ENCODE measurements at regions not wholly inside any gene's neighbourhood (a gene's known extent, or its start where the extent isn't known, plus 50 kb on each side); places are given as distances from the start of the nearest gene placed in this dataset.

DNA sequence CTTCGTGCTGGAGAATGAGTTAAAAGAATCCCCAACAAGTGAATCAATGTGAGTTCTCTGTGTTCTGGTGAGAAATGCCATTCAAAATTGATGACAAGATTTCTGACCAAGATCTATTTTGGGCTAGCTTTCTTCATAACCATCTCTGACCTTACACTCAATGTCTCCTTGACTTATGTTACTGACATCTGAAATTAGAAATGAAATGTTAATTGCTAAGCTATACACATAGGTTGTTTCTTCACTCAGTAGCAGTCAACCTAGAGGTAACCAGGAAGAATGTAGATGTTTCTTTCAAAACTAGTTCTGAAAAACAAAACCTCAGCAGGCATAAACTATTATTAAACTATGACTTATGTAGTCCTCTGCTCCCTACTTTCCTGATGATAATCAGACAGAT is 2220.7 kb upstream of the C9orf72 start:
- DNase-seq = no peak

DNA sequence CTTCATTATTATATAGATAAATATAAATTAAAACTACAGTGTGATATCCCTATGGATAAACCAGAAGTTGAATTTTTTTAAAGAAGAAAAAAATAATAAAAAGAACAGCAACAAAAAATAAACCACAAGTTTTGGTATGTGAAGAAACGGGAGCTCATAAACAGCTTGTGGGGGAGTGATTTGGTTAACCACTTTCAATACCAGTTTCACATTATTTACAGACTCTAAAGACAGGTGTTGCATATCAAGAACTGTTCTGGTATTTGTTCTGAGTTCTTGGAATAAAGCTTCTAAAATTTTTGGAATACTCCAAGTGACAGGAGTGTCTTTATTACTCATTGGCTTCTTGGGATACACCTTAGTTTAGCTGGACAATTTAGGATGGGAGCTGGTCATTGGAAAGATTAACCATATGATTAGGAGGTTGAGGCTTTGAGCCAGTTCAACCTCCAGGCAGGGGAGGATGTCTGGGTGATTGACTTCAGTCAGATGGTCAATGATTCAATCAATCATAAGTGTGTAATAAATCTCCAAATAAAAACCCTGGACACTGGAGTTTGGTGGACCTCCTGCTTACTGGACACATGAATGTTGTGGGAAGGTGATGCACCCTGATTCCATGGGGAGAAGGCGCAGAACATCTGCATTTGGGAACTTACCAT is 2223.1 kb upstream of the C9orf72 start:
- no peak for DNase-seq

DNA sequence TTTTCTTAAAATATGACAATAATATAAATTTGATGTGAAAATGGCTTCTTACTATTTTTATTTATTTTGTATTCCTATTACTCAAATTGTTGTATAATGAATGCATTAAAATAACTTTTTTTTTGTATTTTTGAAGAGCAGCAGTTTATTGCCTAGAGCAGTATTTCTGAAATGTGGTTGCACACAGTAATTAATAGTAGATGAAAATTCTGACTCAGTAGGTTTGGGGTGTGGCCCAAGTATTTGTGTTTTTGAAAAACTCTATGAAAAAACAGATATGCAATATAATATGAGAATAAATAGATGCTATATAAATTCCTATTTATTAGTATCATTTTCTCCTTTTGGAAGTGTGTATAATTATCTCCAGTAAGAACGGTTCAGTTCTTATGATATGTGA is 2225.3 kb upstream of the C9orf72 start:
- DNase-seq = no peak

DNA sequence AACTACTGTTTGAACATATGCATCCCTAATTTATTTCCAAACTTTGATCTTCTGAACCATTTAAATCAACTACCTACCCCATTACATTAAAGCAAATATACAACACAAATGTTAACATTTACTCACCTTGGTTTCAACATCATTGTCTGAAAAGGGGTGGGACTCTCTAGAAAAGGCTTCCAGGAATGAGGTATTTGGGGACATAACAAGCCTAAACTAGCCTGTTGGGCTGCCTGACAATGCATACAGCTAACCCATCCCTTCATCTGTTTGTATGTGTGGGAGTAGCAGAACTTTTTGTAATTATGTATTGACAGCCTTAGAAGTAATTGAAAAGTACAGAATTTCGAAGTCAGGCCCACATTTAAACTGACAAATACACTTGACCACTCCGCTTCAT is 2225.9 kb upstream of the C9orf72 start:
- DNase-seq = no peak

DNA sequence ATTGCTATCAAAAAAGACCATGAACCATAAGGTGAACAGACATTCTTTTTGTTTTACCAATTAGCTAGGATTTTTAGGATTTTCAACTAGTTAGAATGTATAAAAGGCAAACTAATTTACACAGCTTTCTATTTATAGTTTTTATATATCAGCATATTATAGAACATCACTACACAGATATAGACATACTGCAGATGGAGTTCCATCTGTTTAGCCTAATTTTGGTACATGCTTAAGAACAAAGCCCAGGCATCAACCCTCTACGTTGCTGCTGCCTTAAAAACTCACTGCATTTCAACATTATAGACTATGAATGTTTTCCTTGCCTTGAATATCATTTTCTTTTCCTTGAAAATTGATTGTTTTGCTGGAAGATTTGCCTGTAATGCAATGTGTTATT is 2227.5 kb upstream of the C9orf72 start:
- DNase-seq = no peak

DNA sequence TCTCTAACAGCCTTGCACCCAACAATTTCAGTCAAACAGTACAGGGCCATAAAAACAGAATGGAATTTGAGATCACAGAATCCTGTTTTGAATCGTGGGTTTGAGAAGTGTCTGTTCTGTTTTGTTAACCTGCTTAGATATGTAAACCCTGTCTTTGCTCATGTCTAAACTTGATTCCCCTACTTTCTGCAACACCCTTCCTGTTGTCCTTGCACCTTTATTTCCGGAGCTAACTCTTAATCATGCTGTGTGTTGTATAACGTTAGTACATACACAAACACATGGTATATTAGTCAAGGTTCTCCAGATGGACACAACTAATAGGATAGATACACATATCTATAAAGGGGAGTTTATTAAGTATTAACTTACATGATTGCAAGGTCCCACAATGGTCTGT is 2229.2 kb upstream of the C9orf72 start:
- DNase-seq = no peak

DNA sequence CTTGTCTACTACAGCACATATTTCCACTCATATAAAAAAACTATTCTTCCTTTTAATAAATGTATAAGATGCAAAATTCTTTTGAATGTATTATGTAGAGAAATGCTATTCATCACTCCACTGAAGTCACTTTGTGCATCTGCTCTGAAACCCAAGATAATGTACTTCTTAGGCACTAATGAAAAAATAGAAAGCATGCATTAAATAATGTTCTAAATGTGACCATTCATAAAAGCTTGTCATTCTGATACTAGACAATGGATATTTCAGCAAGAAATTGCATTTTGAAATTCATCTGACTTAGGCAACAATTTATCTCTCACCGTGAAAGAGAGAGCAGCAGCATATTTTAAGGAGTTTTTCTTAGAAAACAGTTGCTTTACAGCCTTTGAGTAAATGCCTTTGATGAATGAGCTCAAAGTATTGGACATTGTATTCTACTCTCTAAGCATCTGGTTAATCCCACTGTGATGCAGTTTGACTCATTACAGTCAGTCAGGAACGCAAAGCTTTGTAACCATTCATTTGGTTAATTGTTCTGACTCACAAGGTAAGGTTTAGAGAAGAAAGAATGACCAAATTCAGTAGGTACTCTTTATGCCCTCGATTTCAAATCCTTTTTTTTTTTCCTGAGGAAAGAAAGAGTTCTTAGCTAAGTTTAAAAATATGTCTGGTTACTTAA is 2233.8 kb upstream of the C9orf72 start:
- no peak for DNase-seq

DNA sequence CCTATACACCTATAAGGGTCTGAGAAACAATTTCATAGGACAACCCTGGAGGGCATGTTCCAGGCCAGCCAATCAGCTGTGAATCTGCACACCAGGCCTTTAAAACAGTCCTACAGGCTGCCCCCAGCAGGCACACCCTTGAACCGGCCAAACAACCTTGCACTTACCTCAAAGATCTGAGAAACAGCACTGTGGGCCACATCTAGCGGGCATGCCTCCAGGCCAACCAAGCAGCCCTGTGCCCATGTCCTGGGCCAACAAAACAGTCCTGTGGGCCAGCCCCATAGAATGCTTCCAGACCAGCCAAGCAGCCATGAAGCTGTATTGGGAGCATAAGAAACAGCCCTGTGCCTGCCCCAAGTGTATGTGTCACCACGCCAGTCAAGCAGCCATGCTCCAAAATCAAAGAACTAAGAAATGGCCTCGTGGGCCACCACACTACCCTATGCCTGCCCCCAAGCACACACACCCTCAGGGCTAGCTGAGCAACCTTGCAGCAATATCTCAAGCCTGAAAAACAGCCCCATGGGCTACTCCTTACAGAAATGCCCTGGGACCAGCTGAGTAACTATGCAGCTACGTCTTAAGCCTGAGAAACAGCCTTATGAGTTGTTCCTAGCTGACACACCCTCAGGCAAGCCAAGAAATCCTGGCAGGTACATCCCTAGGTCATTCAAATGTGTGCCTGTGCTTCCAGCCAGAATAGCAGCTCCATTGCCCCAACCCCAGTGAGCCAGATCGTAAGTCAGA is 2243.8 kb upstream of the C9orf72 start:
- no peak for DNase-seq

DNA sequence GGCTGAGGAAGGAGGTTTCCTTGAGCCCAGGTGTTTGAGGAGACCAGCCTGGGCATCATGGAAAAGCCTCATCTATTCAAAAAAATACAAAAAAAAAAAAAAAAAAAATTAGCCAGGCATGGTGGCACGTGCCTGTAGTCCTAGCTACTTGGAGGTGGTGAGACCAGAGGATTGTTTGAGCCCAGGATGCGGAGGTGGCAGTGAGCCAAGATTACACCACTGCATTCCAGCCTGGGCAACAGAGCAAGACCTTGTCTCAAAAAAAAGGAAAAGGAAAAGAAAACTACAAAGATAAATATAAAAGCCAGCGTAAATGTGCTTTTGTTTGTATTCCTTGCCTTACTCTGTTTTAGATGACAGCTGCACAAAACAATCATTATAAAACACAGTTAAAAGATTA is 2249.2 kb upstream of the C9orf72 start:
- no peak for DNase-seq

DNA sequence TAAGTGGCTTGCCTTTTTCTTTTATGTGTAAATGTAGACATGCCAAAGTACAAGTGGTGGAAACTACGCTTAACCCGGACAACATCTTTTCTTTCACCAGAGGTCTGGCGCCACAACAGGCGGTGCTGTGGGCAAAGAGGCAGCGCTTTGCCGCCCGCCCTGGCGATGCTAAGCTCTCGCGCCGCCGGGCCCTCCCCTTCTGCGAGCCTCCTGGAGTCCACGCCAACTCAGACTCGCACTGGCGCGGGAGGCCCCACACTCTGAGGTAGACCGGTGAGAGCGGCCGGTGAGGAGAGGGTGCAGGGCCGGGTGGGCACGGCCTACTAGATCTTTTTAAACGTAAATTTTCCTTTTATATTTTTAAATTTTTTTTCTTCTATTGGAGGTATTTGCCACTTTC is 2253.1 kb upstream of the C9orf72 start:
- DNase-seq = no peak

DNA sequence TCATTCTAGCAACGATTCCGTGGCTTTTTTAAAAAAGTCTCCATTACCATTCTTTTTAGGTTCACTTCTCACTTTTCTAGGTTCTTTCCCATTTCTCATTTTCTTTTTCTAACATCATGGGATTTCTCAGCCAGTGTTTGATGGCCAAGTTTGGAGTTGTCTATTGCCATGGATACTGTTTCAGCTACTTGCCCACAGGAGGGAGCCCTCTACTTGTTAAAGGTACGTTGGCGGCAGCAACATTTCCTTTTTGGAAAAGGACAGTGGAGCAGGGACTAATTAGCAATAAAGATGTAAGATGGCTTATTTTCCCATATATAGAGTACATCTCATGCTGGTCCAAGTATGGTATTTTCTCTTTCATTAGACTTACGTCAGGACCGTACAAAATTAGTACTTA is 2257.5 kb upstream of the C9orf72 start:
- DNase-seq = no peak

DNA sequence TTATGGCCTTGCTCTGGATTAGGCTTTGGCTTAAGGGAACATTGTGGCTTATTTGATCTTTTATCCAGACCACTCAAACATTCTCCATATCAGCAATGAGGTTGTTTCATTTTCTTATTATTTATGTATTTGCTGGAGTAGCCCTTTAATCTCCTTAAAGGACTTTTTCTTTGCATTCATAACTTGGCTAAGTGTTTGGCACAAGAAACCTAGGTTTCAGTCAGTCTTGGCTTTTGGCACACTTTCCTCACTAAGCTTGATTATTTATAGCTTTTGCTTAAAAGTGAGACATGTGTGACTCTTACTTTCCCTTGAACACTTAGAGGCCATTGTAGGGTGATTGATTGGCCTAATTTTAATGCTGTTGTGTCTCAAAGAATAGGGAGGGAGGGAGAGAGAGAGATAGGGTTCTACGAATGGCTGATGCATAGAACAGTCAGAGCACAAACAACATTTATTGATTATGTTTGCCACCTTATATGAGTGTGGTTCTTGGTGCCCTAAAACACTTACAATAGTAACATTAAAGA is 2265.3 kb upstream of the C9orf72 start:
- no peak for DNase-seq

DNA sequence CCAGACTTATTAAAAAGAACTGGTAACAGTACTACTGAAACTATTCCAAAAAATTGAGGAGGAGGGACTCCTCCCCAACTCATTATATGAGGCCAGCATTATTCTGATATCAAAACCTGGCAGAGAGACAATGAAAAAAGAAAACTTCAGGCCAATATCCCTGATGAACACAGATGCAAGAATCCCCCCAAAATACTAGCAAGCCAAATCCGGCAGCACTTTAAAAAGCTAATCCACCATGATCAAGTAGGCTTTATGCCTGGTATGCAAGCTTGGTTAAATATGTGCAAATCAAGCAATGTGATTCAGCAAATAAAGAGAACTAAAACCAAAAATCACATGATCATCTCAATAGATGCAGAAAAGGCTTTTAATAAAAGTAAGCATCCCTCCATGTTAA is 2271.0 kb upstream of the C9orf72 start:
- DNase-seq = no peak

DNA sequence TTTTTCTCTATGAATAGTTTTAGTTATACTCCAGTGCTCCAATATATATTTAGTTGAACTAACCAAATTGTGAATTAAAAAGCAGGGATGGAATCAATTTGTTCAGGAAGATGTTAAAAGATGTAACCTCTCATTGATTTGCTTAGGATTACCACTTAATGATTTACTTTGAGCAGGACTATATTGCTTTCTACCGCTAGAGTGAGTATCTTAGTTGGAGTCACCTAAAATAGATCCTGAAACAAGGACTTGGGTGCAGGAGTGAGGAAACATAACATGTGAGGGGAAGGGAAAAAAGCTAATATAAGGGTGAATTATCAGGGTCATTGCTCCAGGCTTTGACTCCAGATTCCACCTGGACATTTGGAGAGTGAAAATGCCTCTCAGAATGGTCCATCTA is 2277.4 kb upstream of the C9orf72 start:
- DNase-seq = no peak

DNA sequence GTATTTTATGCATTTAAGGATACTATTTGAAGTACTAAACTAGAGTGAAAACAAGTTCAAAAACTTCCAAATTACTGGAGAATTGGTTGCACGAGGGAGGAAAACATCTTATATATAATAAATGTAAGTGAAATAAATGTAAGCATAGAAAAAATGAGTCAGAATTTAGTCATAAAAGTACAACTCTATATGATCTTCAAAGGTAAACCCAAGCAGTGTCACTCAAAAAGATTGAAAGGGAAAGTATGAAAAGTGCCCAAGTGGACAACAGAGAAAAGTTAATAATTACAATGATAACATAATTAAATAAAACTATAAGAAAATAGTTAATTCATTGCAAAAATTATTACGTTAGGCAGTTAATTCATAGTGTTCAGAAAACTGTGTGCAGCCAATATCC is 2288.5 kb upstream of the C9orf72 start:
- no peak for DNase-seq

DNA sequence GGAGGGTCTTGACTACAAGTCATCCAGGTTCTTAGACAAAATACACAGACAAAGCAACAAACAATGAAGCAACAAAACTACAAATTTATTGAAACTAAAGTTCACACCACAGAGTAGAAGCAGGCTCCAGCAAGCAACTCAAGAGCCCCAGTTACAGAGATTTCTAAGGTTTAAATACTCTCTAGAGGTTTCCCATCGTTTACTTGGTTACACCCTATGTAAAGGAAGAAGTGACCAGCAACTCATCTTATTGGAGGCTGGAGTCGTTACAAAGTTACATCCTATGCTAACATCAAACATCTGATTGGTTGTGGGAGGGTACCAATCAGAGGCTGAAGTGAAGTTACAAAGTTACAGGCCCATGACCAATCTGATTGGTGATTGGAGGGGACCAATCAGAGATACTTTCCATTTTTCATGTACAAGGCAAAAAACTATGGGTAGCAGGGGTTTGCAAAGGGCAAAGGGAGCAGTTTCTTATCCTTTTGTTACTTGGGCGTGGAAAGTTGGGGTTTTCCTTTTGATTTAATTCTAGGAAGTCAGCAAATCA is 2292.6 kb upstream of the C9orf72 start:
- DNase-seq = no peak

DNA sequence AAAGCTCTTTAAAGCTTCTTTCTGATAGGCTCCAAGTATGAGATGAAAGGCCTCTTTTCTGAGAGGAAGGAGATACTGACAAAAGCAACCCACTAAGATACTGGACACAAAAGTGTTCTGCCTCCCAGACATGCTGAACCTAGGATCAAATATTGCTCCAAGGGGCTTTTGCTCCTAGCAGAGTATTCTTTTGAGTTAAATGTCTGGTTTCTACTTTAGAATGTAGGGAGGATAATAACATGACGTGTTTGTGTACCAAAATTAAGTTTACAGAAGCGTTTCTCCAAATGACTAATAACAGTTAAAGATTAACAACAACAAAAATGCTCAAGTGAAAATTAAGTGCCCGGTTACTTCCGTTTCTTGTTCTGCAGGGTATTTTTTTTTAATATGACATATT is 2293.3 kb upstream of the C9orf72 start:
- no peak for DNase-seq

DNA sequence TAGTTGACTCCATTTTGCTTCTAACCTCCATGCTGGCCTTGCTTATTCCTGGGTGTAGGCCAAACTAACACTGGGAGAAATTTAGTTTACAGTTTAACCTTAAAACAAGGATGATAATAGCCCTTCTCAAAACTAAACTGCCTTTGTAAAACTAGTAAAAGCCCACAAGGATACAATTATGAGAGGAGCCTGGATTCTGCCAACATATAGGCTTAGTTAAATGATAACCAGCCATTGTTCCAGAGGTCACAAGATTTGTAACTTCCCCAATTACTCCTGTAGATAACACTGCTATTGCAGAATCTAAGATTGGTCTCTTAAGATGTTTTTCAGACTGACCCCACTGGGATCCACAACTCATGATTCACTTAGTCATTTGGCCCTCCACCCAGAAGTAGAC is 2300.3 kb upstream of the C9orf72 start:
- no peak for DNase-seq

DNA sequence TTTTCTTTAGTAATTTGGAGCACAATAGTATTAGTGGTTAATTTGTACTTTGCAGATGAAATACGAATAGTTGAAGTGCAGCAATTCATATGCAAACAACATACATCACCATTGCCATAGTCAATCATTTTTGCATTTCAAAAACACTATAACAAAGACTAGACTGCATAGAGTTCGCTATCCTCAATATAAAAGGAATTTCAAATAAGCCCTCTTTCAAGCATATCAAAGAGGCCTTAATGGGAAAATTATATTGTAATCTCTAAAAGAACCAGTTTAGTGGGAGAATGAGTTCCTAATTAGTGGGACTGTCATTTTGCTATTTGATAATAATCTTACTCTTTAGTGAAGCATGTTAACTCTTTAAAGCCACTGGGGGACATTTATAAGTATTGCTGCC is 2302.3 kb upstream of the C9orf72 start:
- DNase-seq = no peak

DNA sequence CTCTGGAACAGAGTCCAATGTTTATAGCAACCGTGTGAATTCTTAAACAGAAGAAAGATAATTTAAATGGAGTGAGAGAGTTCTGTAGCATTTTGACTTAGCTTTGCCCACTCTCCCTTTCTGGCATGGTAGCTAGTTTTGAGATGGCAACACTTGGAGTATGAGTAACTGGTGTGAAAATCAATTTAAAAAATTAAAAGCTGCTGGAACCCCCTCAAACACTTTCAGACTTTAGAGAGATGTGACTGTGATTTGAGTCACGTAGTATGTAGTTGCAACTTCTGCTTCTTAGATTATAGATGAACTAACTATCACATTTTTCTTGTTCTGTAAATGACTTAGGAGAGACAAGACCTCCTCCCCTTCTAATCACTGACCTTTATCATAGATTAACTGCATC is 2309.5 kb upstream of the C9orf72 start:
- no peak for DNase-seq

DNA sequence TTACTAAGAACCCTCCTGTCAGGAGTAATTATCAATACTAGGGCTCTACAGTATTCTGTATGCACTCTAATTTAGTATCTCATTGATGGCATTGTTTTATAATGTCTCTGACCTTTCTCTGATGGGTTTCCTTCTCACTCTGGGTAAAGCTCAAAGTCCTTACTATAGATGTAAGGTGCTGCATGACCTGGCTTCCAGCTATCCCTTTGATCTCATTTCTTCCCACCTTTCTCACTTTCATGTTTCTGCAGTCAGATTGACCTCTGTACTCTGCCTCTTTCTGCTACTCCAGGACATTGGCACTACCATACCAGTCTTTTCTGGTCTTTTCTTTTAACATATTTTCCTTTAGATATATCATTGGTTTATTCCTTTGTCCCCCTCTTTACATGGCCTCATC is 2332.8 kb upstream of the C9orf72 start:
- no peak for DNase-seq

DNA sequence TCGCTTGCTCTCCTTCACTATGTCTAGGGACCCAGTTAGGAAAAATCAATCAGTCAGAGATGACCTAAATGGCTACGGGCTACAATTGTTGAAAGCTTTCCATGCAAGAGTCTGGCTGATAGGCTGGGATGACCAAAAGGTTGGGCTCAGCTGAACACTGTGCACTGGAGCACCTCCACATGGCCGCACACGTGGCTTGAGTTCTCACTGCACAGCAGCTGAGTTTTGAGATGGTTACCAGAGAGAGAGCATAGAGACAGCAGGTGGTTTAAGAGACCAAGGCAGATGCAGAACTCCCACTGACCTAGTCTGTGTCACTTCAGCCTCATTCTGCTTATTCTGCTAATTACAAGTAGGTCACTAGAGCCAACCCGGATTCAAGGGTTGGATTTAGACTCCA is 2354.8 kb upstream of the C9orf72 start:
- DNase-seq = no peak

DNA sequence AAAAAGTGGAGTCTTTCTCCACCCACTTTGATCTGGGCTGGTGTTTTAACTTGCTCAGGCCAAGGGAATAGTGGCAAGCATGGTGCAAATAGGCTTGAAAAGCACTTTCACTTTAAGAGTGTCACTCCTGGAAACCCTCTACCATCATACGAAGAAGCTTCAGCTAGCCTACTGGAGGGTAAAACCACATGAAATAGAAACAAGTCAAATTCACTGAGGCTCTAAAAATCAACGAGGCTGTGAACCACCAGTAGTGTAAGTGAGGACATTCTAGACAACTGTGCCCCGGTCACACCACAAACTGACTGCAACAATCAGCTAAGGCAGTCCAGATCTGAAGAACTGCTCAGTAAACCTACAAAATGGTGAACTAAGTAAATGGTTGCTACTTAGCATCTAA is 2366.3 kb upstream of the C9orf72 start:
- DNase-seq = no peak

DNA sequence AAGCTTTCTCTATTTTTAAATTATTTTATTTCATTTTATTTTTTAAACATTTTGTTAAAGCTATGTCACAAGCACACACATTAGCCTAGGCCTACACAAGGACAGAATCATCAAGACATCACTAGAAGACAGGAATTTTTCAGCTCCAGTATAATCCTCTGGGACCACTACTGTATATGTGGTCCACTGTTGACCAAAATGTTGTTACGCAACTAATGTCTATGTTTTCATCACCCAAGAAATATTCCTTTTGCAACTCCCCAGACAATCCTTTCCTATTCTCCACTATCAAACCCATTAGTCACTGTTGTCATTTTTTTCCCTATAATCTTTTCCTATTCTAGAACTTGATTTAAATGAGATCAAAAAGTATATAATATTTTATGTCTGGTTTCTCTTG is 2371.7 kb upstream of the C9orf72 start:
- DNase-seq = no peak
